ENCODE measurements at regions not wholly inside any gene's neighbourhood (a gene's known extent, or its start where the extent isn't known, plus 50 kb on each side); places are given as distances from the start of the nearest gene placed in this dataset.
"Not testable (repeated sequence)": the region's sequence is repeated elsewhere in the genome, so short reads cannot be mapped to it uniquely, and the experiment has no call there.

- DNase-seq (ENCODE audit: low read depth), result no peak
Measured at GRCh38 chr3:63094642-63095408, 183.3 kb upstream of the SYNPR start.

DNA sequence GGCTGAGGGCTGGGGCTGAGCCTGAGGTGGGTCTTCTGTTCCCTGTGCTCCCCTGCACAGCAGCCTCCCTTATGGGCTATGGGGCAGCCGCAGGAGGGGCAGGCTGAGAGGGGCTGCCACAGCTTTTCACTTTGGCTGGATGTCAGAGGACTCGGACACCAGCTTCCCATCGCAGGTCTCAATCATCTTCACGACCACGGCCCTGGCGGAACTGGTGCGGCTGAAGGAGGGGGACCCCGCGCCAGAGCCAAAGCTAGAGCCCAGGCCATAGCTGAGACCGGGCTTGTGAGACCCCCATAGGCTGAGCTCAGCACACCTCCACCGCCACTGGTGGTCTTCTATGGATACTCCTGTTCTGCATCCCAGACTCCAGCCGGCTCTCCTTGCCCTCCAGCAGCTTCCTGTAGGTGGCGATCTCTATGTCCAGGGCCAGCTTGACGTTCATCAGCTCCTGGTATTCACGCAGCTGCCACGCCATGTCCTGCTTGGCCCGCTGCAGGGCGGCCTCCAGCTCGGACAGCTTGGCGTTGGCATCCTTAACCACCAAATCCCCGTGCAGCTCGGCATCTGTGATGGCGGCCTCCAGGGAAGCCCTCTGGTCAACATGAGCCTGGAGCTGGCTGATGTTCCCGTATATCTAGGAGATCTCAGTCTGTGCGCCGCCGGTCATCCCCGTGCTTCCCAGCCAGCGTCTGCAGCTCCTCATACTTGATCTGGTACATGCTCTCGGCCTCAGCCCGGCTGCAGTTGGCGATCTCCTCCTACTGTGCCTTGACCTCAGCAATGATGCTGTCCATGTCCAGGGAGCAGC, 181.7 kb upstream of the SYNPR start:
- DNase-seq (ENCODE audit: low read depth), result peak; percentile 8

- no peak for DNase-seq (ENCODE audit: low read depth)
Measured at GRCh38 chr3:63097396-63097795, 180.7 kb upstream of the SYNPR start.

DNA sequence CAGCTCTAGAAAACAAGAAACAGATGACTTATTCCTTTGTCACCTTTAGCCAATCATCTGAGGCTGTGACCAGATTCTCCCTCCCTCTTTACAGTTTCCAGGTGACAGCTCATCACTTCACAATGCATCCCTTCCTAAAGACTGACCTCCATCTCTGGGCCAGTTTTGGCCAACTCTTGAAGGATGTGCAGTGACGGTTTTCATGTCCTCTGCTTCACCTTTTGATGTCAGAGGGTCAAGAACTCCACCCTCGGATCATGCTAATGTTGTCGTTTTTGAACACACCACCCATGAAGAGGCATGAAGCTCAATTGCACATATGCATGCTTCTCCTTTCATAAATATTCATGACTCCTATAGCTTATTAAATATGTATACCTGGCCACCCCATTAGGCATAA, 161.2 kb upstream of the SYNPR start:
- no peak for DNase-seq (ENCODE audit: low read depth)

GRCh38 chr3:63124090-63124489, 154.0 kb upstream of the SYNPR start:
- no peak for DNase-seq (ENCODE audit: low read depth)

DNA sequence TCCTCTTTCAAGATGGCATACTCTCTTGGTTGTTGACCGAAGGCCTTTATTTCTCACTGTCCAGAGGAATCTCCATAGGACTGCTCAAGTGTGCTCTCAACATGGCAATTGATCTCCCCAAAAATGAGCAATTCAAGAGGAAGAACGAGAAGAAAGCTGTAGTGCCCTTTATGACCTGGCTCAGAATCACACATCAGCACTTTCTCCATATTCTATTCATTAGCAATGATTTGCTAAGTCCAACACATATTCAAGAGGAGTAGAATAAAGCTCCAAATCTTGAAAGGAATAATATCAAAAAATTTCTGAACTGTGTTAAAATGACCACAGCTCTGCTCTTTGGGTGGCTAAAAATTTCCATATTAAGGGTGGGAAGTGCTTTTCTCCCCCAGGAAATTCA, 151.6 kb upstream of the SYNPR start:
- no peak for DNase-seq (ENCODE audit: low read depth)

GRCh38 chr3:63128380-63128779, 149.7 kb upstream of the SYNPR start:
- no peak for DNase-seq (ENCODE audit: low read depth)

GRCh38 chr3:63130625-63131024, 147.5 kb upstream of the SYNPR start:
- DNase-seq (ENCODE audit: low read depth), result no peak

DNA sequence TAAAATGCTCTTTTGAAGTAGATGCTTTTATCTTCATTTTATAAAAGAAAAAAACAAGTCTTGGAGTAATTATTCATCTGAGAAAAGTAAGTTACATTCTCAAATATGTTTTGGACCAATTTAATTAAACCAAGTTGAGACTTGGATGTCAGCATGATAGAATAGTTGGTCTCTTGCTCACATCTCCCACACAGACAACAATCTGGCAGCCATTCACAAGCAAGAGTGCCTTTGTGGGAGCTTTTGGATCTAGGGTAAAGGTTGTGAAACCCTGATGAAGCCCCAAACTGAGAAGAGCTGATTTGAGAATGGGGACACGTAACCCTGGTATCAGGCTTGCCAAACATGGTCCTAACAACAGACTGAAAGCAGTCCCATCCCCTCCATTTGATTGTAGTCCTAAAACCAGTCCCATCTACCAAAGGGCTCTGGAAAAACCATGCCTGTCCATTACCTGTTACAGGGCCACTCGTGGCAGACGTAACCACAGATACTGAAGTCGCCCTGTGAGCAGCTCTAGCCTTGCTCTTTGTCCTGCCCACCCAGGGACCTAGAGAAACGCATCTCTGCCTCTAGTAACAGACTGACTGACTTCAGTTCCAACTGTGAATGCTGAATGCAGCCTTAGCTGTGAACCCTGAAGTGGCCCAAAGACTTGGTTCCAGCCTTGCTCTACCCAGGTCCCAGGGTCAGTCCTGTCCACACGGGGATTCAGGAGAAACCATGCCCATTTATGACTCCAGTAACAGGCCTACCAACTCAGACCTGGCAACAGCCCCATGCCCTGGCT, 145.5 kb upstream of the SYNPR start:
- DNase-seq (ENCODE audit: low read depth), result no peak

DNA sequence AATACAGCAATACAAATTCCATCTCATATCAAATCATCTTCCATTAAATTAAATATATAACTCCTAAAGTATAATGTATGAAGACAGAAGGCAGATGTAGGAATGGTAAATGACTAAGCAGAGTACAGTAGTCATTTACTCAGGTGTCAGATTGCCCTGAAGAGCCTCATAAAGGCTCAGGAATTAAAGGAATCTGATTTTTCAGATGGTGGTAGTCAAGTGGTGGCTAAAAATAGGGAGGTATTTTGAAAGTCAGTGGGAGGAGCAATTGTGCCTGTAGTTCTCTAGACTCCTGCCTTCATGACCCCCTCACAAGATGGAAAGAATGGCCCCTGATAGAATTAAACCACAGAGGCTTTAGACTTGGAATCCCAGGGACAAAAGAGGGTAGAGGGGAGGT, 142.7 kb upstream of the SYNPR start:
- DNase-seq (ENCODE audit: low read depth), result peak; percentile 29

DNA sequence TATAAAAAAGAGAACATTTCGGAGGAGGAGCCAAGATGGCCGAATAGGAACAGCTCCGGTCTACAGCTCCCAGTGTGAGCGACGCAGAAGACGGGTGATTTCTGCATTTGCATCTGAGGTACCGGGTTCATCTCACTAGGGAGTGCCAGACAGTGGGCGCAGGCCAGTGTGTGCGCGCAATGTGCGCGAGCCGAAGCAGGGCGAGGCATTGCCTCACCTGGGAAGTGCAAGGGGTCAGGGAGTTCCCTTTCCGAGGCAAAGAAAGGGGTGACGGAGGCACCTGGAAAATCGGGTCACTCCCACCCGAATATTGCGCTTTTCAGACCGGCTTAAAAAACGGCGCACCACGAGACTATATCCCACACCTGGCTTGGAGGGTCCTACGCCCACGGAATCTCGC, 141.9 kb upstream of the SYNPR start:
- DNase-seq (ENCODE audit: low read depth), result not testable (repeated sequence)

- no peak for DNase-seq (ENCODE audit: low read depth)
Measured at GRCh38 chr3:63142681-63143080, 135.4 kb upstream of the SYNPR start.

- DNase-seq (ENCODE audit: low read depth), result no peak
Measured at GRCh38 chr3:63146154-63146553, 132.0 kb upstream of the SYNPR start.

GRCh38 chr3:63150880-63151279, 127.2 kb upstream of the SYNPR start:
- no peak for DNase-seq (ENCODE audit: low read depth)

GRCh38 chr3:63151897-63152296, 126.2 kb upstream of the SYNPR start:
- no peak for DNase-seq (ENCODE audit: low read depth)

DNA sequence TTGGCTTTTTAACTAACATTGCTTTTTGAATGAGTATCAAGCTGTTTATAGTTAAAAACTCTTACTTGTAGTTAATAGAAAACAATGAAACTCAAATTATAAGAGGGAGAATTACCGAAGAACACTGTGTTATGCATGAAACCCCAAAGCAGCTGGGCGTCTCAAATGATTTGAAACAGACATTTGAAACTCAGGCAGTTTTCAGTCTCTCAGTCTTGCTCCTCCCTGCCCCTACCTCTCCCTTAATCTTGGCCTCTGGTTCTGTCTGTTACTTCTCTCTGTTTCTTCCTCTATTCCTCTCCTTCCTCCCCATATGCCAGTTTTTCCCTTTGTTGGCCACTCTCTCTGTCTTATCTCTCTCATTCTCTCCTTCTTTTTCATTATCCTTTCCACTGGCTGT, 118.3 kb upstream of the SYNPR start:
- DNase-seq (ENCODE audit: low read depth), result no peak

DNA sequence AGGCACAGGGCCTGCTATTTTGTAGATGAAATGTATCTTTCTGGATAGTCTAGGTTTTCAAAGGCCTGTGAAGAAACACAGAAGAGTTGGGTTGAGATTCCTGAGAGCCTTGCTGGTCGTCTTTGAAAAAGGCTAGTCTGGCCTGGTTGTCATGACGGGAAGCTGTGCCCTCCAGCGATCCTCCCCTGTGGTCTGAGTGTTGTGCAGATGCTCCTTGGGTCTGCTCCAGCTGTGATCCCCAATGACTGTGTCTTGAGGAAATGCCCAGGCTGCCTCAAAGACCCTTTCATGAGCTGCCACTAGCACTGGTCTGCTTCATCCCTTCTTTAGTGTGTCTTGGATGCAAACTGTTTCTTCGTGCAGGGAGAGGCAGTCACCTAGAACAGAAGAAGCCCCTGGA, 111.0 kb upstream of the SYNPR start:
- DNase-seq (ENCODE audit: low read depth), result no peak

- DNase-seq (ENCODE audit: low read depth), result no peak
Measured at GRCh38 chr3:63168179-63168578, 109.9 kb upstream of the SYNPR start.

- DNase-seq (ENCODE audit: low read depth), result no peak
Measured at GRCh38 chr3:63179862-63180522, 98.1 kb upstream of the SYNPR start.

DNA sequence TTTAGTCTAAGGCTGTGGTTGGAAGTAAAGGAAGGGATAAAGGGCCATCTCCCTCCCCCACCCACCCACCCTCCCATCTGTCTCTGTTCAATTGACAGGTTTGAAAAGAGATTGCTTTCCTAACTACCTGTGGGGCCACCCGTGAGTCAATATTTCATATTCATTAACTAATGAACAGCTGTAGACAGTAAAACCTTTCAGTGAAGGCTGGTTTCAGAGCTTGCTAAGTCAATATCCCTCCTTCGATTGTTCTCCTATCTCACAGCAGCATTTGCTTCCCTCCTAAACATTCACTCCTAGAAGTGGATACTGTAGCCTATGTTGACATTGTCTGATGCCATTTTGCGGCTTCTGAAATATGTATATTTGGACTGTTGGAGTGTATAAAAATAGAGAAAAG, 85.9 kb upstream of the SYNPR start:
- DNase-seq (ENCODE audit: low read depth), result no peak

DNA sequence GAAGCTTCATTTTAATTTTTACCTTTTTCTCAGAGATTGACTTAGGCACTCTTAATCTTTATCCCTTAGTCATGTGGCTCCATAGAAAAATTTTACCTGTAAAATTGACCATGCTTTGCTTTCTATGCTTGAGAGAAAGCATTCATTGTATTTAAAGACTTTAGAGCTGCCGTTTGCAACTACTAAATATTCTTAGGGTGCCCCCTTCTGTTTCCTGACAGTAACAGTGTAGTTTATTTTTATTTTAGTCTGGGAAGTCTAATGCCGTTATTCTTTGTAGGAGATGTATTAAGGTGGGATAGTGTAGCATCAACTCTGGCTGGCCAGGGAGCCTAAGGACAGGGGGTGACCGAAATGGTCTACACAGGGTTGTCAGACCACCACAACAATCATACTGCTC, 84.5 kb upstream of the SYNPR start:
- DNase-seq (ENCODE audit: low read depth), result peak; percentile 10

GRCh38 chr3:63199606-63200005, 78.5 kb upstream of the SYNPR start:
- DNase-seq (ENCODE audit: low read depth), result no peak

Measured in HT1080 (cell line).